ENCODE measurements at regions not wholly inside any gene's neighbourhood (a gene's known extent, or its start where the extent isn't known, plus 50 kb on each side); places are given as distances from the start of the nearest gene placed in this dataset.

- Mint-ChIP-seq H3K36me3 (no peaks in the 10 kb centered on the region), H3K27ac (no peak overlapping the region), H3K27me3 (no peaks in the 10 kb centered on the region), H3K4me1 (no peaks in the 10 kb centered on the region), H3K9me3 (peaks cover 0 to 8% (median 6%) of the 10 kb centered on the region in 5 donors), H3K4me3 (no peak overlapping the region)
- Histone ChIP-seq H3K4me1 (ENCODE audit: insufficient read depth, low read length) (no peaks in the 10 kb centered on the region), H3K9me3 (ENCODE audit: low read length) (no peaks in the 10 kb centered on the region), H3K4me3 (ENCODE audit: low read length) (no peak overlapping the region), H3K36me3 (ENCODE audit: insufficient read depth, low read length) (no peaks in the 10 kb centered on the region), H3K27me3 (ENCODE audit: insufficient read depth, low read length, poor library complexity, severe bottlenecking) (no peaks in the 10 kb centered on the region), H3K27ac (ENCODE audit: low read depth, low read length) (no peak overlapping the region)
- ChIA-PET POLR2A (no interaction called here), CTCF (no interaction called here)
- no peak for DNase-seq
Observed at GRCh38 chr17:71375948-71376347, 744.9 kb upstream of the SOX9 start.

- H3K9me3 Mint-ChIP-seq, result peaks cover 0 to 11% (median 6%) of the 10 kb centered on the region in 5 donors
- H3K27ac Mint-ChIP-seq, result no peak overlapping the region
- POLR2A ChIA-PET, result no interaction called here
Observed at GRCh38 chr17:71376933-71377332, 743.9 kb upstream of the SOX9 start.

GRCh38 chr17:71378036-71378435 lies 742.8 kb upstream of the SOX9 start:
- H3K4me3 ChIP-seq (ENCODE audit: low read length), result no peak overlapping the region
- Mint-ChIP-seq H3K9me3 (peaks cover 0 to 11% (median 5%) of the 10 kb centered on the region in 5 donors), H3K4me3 (no peak overlapping the region), H3K27ac (no peak overlapping the region), H3K36me3 (no peaks in the 10 kb centered on the region), H3K4me1 (no peaks in the 10 kb centered on the region), H3K27me3 (no peaks in the 10 kb centered on the region)
- H3K4me1 ChIP-seq (ENCODE audit: insufficient read depth, low read length), result no peaks in the 10 kb centered on the region
- no peaks in the 10 kb centered on the region for H3K36me3 ChIP-seq (ENCODE audit: insufficient read depth, low read length)
- POLR2A ChIA-PET, result no interaction called here
- CTCF ChIA-PET, result no interaction called here
- no peak for DNase-seq
- H3K27ac ChIP-seq (ENCODE audit: low read depth, low read length), result no peak overlapping the region
- H3K27me3 ChIP-seq (ENCODE audit: insufficient read depth, low read length, poor library complexity, severe bottlenecking), result no peaks in the 10 kb centered on the region
- no peaks in the 10 kb centered on the region for H3K9me3 ChIP-seq (ENCODE audit: low read length)

More at GRCh38 chr17:71376933-71377332, 743.9 kb upstream of the SOX9 start:
- Mint-ChIP-seq H3K4me1 (no peaks in the 10 kb centered on the region), H3K4me3 (no peak overlapping the region), H3K27me3 (no peaks in the 10 kb centered on the region), H3K36me3 (no peaks in the 10 kb centered on the region)
- H3K9me3 ChIP-seq (ENCODE audit: low read length), result no peaks in the 10 kb centered on the region
- H3K4me1 ChIP-seq (ENCODE audit: insufficient read depth, low read length), result no peaks in the 10 kb centered on the region
- H3K36me3 ChIP-seq (ENCODE audit: insufficient read depth, low read length), result no peaks in the 10 kb centered on the region
- DNase-seq, result no peak
- no peaks in the 10 kb centered on the region for H3K27me3 ChIP-seq (ENCODE audit: insufficient read depth, low read length, poor library complexity, severe bottlenecking)
- H3K4me3 ChIP-seq (ENCODE audit: low read length), result no peak overlapping the region
- CTCF ChIA-PET, result no interaction called here
- H3K27ac ChIP-seq (ENCODE audit: low read depth, low read length), result no peak overlapping the region

- Histone ChIP-seq H3K4me1 (ENCODE audit: insufficient read depth, low read length) (no peaks in the 10 kb centered on the region), H3K36me3 (ENCODE audit: insufficient read depth, low read length) (no peaks in the 10 kb centered on the region), H3K9me3 (ENCODE audit: low read length) (no peaks in the 10 kb centered on the region), H3K27me3 (ENCODE audit: insufficient read depth, low read length, poor library complexity, severe bottlenecking) (no peaks in the 10 kb centered on the region), H3K27ac (ENCODE audit: low read depth, low read length) (no peak overlapping the region), H3K4me3 (ENCODE audit: low read length) (no peak overlapping the region)
- Mint-ChIP-seq H3K27me3 (no peaks in the 10 kb centered on the region), H3K9me3 (peaks cover 0 to 11% (median 5%) of the 10 kb centered on the region in 5 donors), H3K27ac (no peak overlapping the region), H3K4me1 (no peaks in the 10 kb centered on the region), H3K36me3 (no peaks in the 10 kb centered on the region), H3K4me3 (no peak overlapping the region)
- DNase-seq, result no peak
- CTCF ChIA-PET, result no interaction called here
- POLR2A ChIA-PET, result no interaction called here
Observed at GRCh38 chr17:71378741-71379140, 742.1 kb upstream of the SOX9 start.

- Mint-ChIP-seq H3K27me3 (no peaks in the 10 kb centered on the region), H3K36me3 (no peaks in the 10 kb centered on the region)
- no peaks in the 10 kb centered on the region for H3K4me1 ChIP-seq (ENCODE audit: insufficient read depth, low read length)
Observed at GRCh38 chr17:71379512-71379911, 741.3 kb upstream of the SOX9 start.

GRCh38 chr17:71380535-71380934 lies 740.3 kb upstream of the SOX9 start:
- Mint-ChIP-seq H3K27me3 (no peaks in the 10 kb centered on the region), H3K36me3 (no peaks in the 10 kb centered on the region), H3K9me3 (peaks cover 0 to 9% (median under 1%) of the 10 kb centered on the region in 5 donors), H3K4me1 (no peaks in the 10 kb centered on the region), H3K27ac (no peak overlapping the region), H3K4me3 (no peak overlapping the region)
- H3K4me3 ChIP-seq (ENCODE audit: low read length), result no peak overlapping the region
- H3K9me3 ChIP-seq (ENCODE audit: low read length), result no peaks in the 10 kb centered on the region
- ChIA-PET CTCF (no interaction called here), POLR2A (no interaction called here)
- H3K27ac ChIP-seq (ENCODE audit: low read depth, low read length), result no peak overlapping the region
- H3K27me3 ChIP-seq (ENCODE audit: insufficient read depth, low read length, poor library complexity, severe bottlenecking), result no peaks in the 10 kb centered on the region
- H3K36me3 ChIP-seq (ENCODE audit: insufficient read depth, low read length), result no peaks in the 10 kb centered on the region
- DNase-seq, result no peak
- H3K4me1 ChIP-seq (ENCODE audit: insufficient read depth, low read length), result no peaks in the 10 kb centered on the region

More at GRCh38 chr17:71379512-71379911, 741.3 kb upstream of the SOX9 start:
- H3K4me1 Mint-ChIP-seq, result no peaks in the 10 kb centered on the region
- ChIA-PET CTCF (no interaction called here), POLR2A (no interaction called here)
- no peak overlapping the region for H3K4me3 Mint-ChIP-seq
- H3K9me3 Mint-ChIP-seq, result peaks cover 0 to 11% (median 5%) of the 10 kb centered on the region in 5 donors
- DNase-seq, result no peak
- Histone ChIP-seq H3K4me3 (ENCODE audit: low read length) (no peak overlapping the region), H3K9me3 (ENCODE audit: low read length) (no peaks in the 10 kb centered on the region), H3K36me3 (ENCODE audit: insufficient read depth, low read length) (no peaks in the 10 kb centered on the region), H3K27me3 (ENCODE audit: insufficient read depth, low read length, poor library complexity, severe bottlenecking) (no peaks in the 10 kb centered on the region), H3K27ac (ENCODE audit: low read depth, low read length) (no peak overlapping the region)
- H3K27ac Mint-ChIP-seq, result no peak overlapping the region

GRCh38 chr17:71380936-71381335 lies 739.9 kb upstream of the SOX9 start:
- H3K4me3 Mint-ChIP-seq, result no peak overlapping the region
- DNase-seq, result no peak
- ChIA-PET POLR2A (no interaction called here), CTCF (no interaction called here)
- Histone ChIP-seq H3K27me3 (ENCODE audit: insufficient read depth, low read length, poor library complexity, severe bottlenecking) (no peaks in the 10 kb centered on the region), H3K9me3 (ENCODE audit: low read length) (no peaks in the 10 kb centered on the region), H3K4me1 (ENCODE audit: insufficient read depth, low read length) (no peaks in the 10 kb centered on the region), H3K36me3 (ENCODE audit: insufficient read depth, low read length) (no peaks in the 10 kb centered on the region), H3K27ac (ENCODE audit: low read depth, low read length) (no peak overlapping the region), H3K4me3 (ENCODE audit: low read length) (no peak overlapping the region)
- no peak overlapping the region for H3K27ac Mint-ChIP-seq
- H3K36me3 Mint-ChIP-seq, result no peaks in the 10 kb centered on the region
- H3K9me3 Mint-ChIP-seq, result peaks cover 0 to 8% (median 0%) of the 10 kb centered on the region in 5 donors
- H3K27me3 Mint-ChIP-seq, result no peaks in the 10 kb centered on the region
- no peaks in the 10 kb centered on the region for H3K4me1 Mint-ChIP-seq

- Mint-ChIP-seq H3K36me3 (no peaks in the 10 kb centered on the region), H3K4me3 (no peak overlapping the region), H3K27ac (no peak overlapping the region), H3K4me1 (no peaks in the 10 kb centered on the region), H3K27me3 (no peaks in the 10 kb centered on the region), H3K9me3 (peaks cover 0 to 8% (median 0%) of the 10 kb centered on the region in 5 donors)
- CTCF ChIA-PET, result no interaction called here
- DNase-seq, result no peak
- H3K36me3 ChIP-seq (ENCODE audit: insufficient read depth, low read length), result no peaks in the 10 kb centered on the region
- POLR2A ChIA-PET, result no interaction called here
- no peaks in the 10 kb centered on the region for H3K27me3 ChIP-seq (ENCODE audit: insufficient read depth, low read length, poor library complexity, severe bottlenecking)
- H3K4me3 ChIP-seq (ENCODE audit: low read length), result no peak overlapping the region
- no peak overlapping the region for H3K27ac ChIP-seq (ENCODE audit: low read depth, low read length)
- no peaks in the 10 kb centered on the region for H3K4me1 ChIP-seq (ENCODE audit: insufficient read depth, low read length)
- H3K9me3 ChIP-seq (ENCODE audit: low read length), result no peaks in the 10 kb centered on the region
Observed at GRCh38 chr17:71383091-71383490, 737.7 kb upstream of the SOX9 start.

GRCh38 chr17:71387456-71387855 lies 733.4 kb upstream of the SOX9 start:
- Mint-ChIP-seq H3K36me3 (no peaks in the 10 kb centered on the region), H3K9me3 (peaks cover 4 to 23% (median 6%) of the 10 kb centered on the region in 5 donors), H3K4me3 (no peak overlapping the region), H3K27me3 (no peaks in the 10 kb centered on the region), H3K27ac (no peak overlapping the region), H3K4me1 (no peaks in the 10 kb centered on the region)
- Histone ChIP-seq H3K27me3 (ENCODE audit: insufficient read depth, low read length, poor library complexity, severe bottlenecking) (no peaks in the 10 kb centered on the region), H3K27ac (ENCODE audit: low read depth, low read length) (no peak overlapping the region), H3K9me3 (ENCODE audit: low read length) (no peaks in the 10 kb centered on the region), H3K4me3 (ENCODE audit: low read length) (no peak overlapping the region), H3K4me1 (ENCODE audit: insufficient read depth, low read length) (no peaks in the 10 kb centered on the region), H3K36me3 (ENCODE audit: insufficient read depth, low read length) (no peaks in the 10 kb centered on the region)
- ChIA-PET CTCF (no interaction called here), POLR2A (no interaction called here)
- DNase-seq, result no peak

All from CD8-positive, alpha-beta memory T cell (primary cell).